Right lung (tissue), 2 donors: ENCODE measurements at regions not wholly inside any gene's neighbourhood (a gene's known extent, or its start where the extent isn't known, plus 50 kb on each side); places are given as distances from the start of the nearest gene placed in this dataset.

Experiments
- DNase-seq, 2 donors: peaks; one replicate each; pipeline ENCODE4 v3.0.0-alpha.2; 2013

GRCh38 chr12:91311081-91311480 lies 128.5 kb upstream of the DCN start:
- no peak for DNase-seq

- DNase-seq = no peak
Measured at GRCh38 chr12:91309450-91309849, 126.8 kb upstream of the DCN start.

GRCh38 chr12:91307957-91308670 lies 125.5 kb upstream of the DCN start:
- DNase-seq = no peak

GRCh38 chr12:91290354-91290753 lies 107.7 kb upstream of the DCN start:
- no peak for DNase-seq

- DNase-seq = no peak
Measured at GRCh38 chr12:91289906-91290305, 107.3 kb upstream of the DCN start.

- no peak for DNase-seq
Measured at GRCh38 chr12:91289072-91289471, 106.5 kb upstream of the DCN start.

GRCh38 chr12:91287753-91288152 lies 105.1 kb upstream of the DCN start:
- DNase-seq = no peak

GRCh38 chr12:91278126-91278525 lies 95.5 kb upstream of the DCN start:
- DNase-seq = no peak

GRCh38 chr12:91276509-91276908 lies 93.9 kb upstream of the DCN start:
- no peak for DNase-seq

GRCh38 chr12:91275321-91275720 lies 92.7 kb upstream of the DCN start:
- no peak for DNase-seq

- peak; percentile 77 to 80 for DNase-seq
Measured at GRCh38 chr12:91274916-91275315, 92.3 kb upstream of the DCN start.

- DNase-seq = no peak
Measured at GRCh38 chr12:91273560-91273959, 90.9 kb upstream of the DCN start.

- no peak for DNase-seq
Measured at GRCh38 chr12:91272461-91273063, 89.9 kb upstream of the DCN start.

GRCh38 chr12:91271185-91271584 lies 88.6 kb upstream of the DCN start:
- DNase-seq = no peak

GRCh38 chr12:91267039-91267438 lies 84.4 kb upstream of the DCN start:
- DNase-seq = no peak

- DNase-seq = no peak
Measured at GRCh38 chr12:91264178-91264577, 81.6 kb upstream of the DCN start.

GRCh38 chr12:91261820-91262676 lies 79.4 kb upstream of the DCN start:
- DNase-seq = no peak

GRCh38 chr12:91256411-91256810 lies 73.8 kb upstream of the DCN start:
- DNase-seq = no peak

GRCh38 chr12:91252341-91252740 lies 69.7 kb upstream of the DCN start:
- no peak for DNase-seq

GRCh38 chr12:91250273-91250665 lies 67.7 kb upstream of the DCN start:
- peak in 1 of 2 donors; percentile 51 for DNase-seq

- DNase-seq = peak; percentile 60 to 68
Measured at GRCh38 chr12:91249518-91250272, 67.1 kb upstream of the DCN start.

- no peak for DNase-seq
Measured at GRCh38 chr12:91249054-91249453, 66.4 kb upstream of the DCN start.
